ENCODE measurements at regions not wholly inside any gene's neighbourhood (a gene's known extent, or its start where the extent isn't known, plus 50 kb on each side); places are given as distances from the start of the nearest gene placed in this dataset.

- no peak for TF ChIP-seq POLR2AphosphoS5 (IDR thresholded peaks at IDR 0.05; ENCODE audit: low read depth)
- TF ChIP-seq CTCF (IDR thresholded peaks at IDR 0.05; ENCODE audit: insufficient read depth, low read length), result no peak
- TF ChIP-seq SPI1 (IDR thresholded peaks at IDR 0.05; ENCODE audit: borderline replicate concordance, low read depth), result no peak
- no peak for TF ChIP-seq REST (IDR thresholded peaks at IDR 0.05; ENCODE audit: insufficient replicate concordance, low read depth)
Observed at GRCh38 chr1:194538453-194538852, 1352.0 kb upstream of the B3GALT2 start.

All from HL-60 (cell line).